ENCODE measurements at regions not wholly inside any gene's neighbourhood (a gene's known extent, or its start where the extent isn't known, plus 50 kb on each side); places are given as distances from the start of the nearest gene placed in this dataset.
"Not testable (repeated sequence)": the region's sequence is repeated elsewhere in the genome, so short reads cannot be mapped to it uniquely, and the experiment has no call there.

DNA sequence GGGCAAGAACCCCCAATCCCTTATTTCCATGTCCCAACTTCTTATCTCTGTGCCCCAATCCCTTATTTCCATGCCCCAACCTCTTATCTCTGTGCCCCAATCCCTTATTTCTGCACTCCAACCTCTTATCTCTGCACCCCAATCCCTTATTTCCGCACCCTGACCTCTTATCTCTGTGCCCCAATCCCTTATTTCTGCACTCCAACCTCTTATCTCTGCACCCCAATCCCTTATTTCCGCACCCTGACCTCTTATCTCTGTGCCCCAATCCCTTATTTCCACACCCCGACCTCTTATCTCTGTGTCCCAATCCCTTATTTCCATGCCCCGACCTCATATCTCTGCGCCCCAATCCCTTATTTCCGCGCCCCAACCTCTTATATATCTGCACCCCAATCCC is 150.8 kb upstream of the NR4A3 start:
- TF ChIP-seq POLR2A, POLR2AphosphoS5 (IDR thresholded peaks at IDR 0.05): not testable (repeated sequence)
- TF ChIP-seq, protein P1, sequence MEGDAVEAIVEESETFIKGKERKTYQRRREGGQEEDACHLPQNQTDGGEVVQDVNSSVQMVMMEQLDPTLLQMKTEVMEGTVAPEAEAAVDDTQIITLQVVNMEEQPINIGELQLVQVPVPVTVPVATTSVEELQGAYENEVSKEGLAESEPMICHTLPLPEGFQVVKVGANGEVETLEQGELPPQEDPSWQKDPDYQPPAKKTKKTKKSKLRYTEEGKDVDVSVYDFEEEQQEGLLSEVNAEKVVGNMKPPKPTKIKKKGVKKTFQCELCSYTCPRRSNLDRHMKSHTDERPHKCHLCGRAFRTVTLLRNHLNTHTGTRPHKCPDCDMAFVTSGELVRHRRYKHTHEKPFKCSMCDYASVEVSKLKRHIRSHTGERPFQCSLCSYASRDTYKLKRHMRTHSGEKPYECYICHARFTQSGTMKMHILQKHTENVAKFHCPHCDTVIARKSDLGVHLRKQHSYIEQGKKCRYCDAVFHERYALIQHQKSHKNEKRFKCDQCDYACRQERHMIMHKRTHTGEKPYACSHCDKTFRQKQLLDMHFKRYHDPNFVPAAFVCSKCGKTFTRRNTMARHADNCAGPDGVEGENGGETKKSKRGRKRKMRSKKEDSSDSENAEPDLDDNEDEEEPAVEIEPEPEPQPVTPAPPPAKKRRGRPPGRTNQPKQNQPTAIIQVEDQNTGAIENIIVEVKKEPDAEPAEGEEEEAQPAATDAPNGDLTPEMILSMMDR (IDR thresholded peaks at IDR 0.05), result not testable (repeated sequence)
